Fibroblast of the aortic adventitia (primary cell): ENCODE measurements at regions not wholly inside any gene's neighbourhood (a gene's known extent, or its start where the extent isn't known, plus 50 kb on each side); places are given as distances from the start of the nearest gene placed in this dataset.
A peak's percentile ranks its signal among the peaks of the same experiment; 100 is the strongest.

ENCODE experiments used
- DNase-seq: peaks from one replicate; pipeline ENCODE4 v3.0.0-alpha.2; 2010; ENCODE audit warnings: low read depth
- H3K4me3 ChIP-seq: 2 replicates; pipeline ENCODE4 v1.5.1; 2011; ENCODE audit warnings: low read depth, mild to moderate bottlenecking, control low read depth, low read length, moderate library complexity
- CTCF ChIP-seq: IDR thresholded peaks from 2 replicates; pipeline ENCODE4 v1.5.1; 2011; ENCODE audit warnings: mild to moderate bottlenecking, low read length, control low read depth, inconsistent platforms; ENCODE audit not compliant: insufficient read depth

DNA sequence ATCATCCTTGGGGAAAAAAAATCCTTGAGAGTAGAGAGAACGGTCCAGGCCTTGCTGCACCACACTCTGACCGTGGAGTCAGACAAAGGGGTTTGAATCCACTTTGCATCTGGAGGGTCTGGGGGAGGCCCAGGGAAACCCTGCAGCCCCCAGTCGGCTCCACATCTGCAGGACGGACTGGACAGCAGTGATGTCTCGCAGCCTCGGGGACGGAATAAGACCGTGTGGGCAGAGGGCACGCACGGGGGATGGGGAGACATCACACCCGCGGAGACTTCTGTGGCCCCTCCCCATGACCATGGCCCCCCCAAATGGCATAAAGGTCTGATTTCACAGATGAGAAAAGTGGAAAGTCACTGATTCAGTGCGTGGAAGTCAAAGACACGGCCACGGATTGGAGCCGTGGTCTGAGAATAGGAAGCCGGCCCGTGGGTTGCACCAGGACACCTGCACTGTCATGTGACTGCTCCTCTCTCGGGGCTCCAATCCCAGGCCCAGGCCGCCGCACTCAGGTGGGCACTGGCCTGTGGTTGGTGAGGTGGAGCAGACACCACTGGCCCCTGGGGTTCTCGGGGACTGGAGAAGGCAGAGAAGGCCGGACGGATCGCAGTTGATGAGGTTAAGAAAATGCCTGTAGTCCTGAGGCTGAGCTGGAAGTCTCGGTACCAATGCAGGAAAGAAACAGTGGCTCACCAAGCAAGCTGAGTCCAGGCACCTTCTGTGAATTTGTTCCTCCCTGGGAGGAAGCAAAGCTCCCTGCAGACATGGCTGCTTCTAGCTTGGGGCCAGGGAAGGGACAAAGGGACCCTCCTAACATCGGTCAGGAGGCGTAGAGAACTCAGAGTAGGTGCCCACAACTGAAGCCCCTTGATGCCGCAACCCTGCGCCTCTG, 61.8 kb downstream of the RTP5 start:
- H3K4me3 ChIP-seq, result no peak overlapping the region
- TF ChIP-seq CTCF, result no peak
- DNase-seq, result no peak

- DNase-seq, result no peak
- TF ChIP-seq CTCF, result no peak
- H3K4me3 ChIP-seq, result no peak overlapping the region
Observed at GRCh38 chr2:241931976-241932898, 62.7 kb downstream of the RTP5 start.

GRCh38 chr2:241932899-241933178, 63.3 kb downstream of the RTP5 start:
- no peak for DNase-seq
- no peak overlapping the region for H3K4me3 ChIP-seq
- no peak for TF ChIP-seq CTCF

DNA sequence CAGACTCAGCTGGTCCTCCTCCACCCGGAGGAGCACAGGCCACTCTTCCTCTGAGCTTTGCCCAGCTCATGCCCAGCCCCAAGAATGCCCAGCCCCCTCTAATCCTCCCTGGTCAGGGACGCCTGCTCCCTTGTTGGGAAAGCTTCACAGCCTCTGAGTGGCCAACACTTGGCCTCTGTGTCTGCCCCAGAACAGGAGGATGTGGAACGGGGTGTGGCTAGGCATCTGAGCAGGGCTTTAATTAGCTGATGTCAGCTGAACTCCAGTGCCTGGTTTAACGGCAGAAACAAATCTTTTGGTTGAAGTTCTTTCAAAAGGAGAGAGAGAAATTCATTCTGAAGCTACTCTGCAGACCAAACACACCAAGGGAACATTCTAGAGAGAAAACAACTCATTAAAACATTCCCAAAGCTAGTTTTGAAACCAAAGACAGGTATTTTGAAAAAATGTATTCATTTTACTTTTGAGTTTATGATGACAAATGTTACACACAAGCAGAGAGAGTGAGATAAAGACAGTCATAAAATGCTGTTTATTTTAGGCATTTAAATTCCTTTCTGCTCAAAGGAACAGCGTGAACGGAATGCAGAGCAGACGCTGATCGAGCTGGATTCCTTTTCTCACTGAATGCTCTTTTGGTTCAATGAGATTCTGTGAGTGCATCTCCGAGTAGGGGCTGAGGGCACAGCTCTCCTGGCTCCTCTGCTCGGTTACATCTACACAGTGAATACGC, 63.8 kb downstream of the RTP5 start:
- no peak for TF ChIP-seq CTCF
- no peak overlapping the region for H3K4me3 ChIP-seq
- peak; percentile 16 for DNase-seq

DNA sequence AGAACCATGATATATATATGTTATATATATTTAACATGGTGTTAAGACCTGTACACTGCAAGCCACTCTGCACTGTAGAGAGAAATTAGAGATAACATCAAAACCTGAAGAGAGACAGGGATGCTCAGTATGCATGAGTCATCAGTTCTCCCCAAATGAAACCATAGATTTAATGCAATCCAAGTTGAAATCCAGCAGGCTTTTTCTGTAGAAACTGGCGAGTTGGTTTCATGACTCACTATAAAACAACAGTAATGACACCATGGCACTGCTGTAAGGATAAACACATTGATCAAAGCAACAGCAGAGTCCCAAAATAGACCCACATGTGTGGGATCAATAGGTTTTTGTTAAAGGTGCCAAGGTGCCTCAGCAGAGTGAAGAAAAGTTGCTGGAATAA, 65.8 kb downstream of the RTP5 start:
- TF ChIP-seq CTCF, result no peak
- DNase-seq, result peak; percentile 22
- no peak overlapping the region for H3K4me3 ChIP-seq

- H3K4me3 ChIP-seq, result no peak overlapping the region
- no peak for DNase-seq
- no peak for TF ChIP-seq CTCF
Observed at GRCh38 chr2:241935774-241936173, 66.2 kb downstream of the RTP5 start.
